B cell (primary cell): ENCODE measurements at regions not wholly inside any gene's neighbourhood (a gene's known extent, or its start where the extent isn't known, plus 50 kb on each side); places are given as distances from the start of the nearest gene placed in this dataset.

Source experiments
- ATAC-seq: fragments of 200-7000 bp; cut with Tn5 transposase; one replicate; pipeline ENCODE4 v1.10.0; 2021; ENCODE audit warnings: low read depth, mild to moderate bottlenecking, moderate number of reproducible peaks, moderate library complexity
- CTCF ChIA-PET: fragments of 350-600 bp; sonication (Branson Sonifier 250); formaldehyde crosslinking; loops from one replicate; lab custom pipeline; 2021; ENCODE audit warnings: antibody characterized with exemption, inconsistent platforms; lab: Charles Lee
- POLR2A ChIA-PET: fragments of 350-600 bp; sonication (Branson Sonifier 250); formaldehyde crosslinking; loops from one replicate; lab custom pipeline; 2021; ENCODE audit warnings: antibody characterized with exemption; lab: Charles Lee
- DNase-seq: peaks from one replicate; pipeline ENCODE4 v3.0.0; 2013
- H2AFZ ChIP-seq: 2 replicates; pipeline ENCODE4 v1.6.1; 2012; ENCODE audit warnings: mild to moderate bottlenecking, low read depth, low read length; ENCODE audit not compliant: insufficient read depth, poor library complexity, severe bottlenecking
- H3K27ac ChIP-seq, 2 donors: 1 replicate in 1 of 2; 2 replicates in 1 of 2; pipeline ENCODE4 v1.5.1; 2012 to 2013; ENCODE audit warnings: low read length in 2 of 2, mild to moderate bottlenecking in 2 of 2, moderate library complexity in 1 of 2
- H3K27me3 ChIP-seq, 4 experiments: fragments of 200-600 bp in 1 of 4; sonication (generic) in 1 of 4; replicated peaks in 1 of 4; 1 replicate in 2 of 4; 2 replicates in 2 of 4; pipeline versions ENCODE4 v1.6.1 to v1.7.0; 2013 to 2016; ENCODE audit warnings: low read length in 3 of 4, mild to moderate bottlenecking in 2 of 4, mixed read lengths in 1 of 4, moderate library complexity in 1 of 4; ENCODE audit not compliant: insufficient read depth in 4 of 4, control insufficient read depth in 3 of 4; ENCODE audit errors: control extremely low read depth in 1 of 4
- H3K36me3 ChIP-seq, 2 experiments: replicated peaks in 1 of 2; 1 replicate in 1 of 2; 2 replicates in 1 of 2; pipeline versions ENCODE4 v1.6.1 to v1.7.1; 2013; ENCODE audit warnings: low read length in 1 of 2; ENCODE audit not compliant: insufficient read depth in 2 of 2, control insufficient read depth in 1 of 2; ENCODE audit errors: control extremely low read depth in 1 of 2, extremely low read depth in 1 of 2
- H3K4me1 ChIP-seq, 2 donors: fragments of 200-600 bp in 1 of 2; sonication (generic) in 1 of 2; 1 replicate in 1 of 2; 2 replicates in 1 of 2; pipeline versions ENCODE4 v1.5.1 to v1.6.1; 2013 to 2017; ENCODE audit warnings: low read length in 2 of 2; ENCODE audit not compliant: control insufficient read depth in 2 of 2, insufficient read depth in 2 of 2
- H3K4me2 ChIP-seq: replicated peaks from 2 replicates; pipeline ENCODE3; 2012; ENCODE audit warnings: mild to moderate bottlenecking, low read depth, low read length; ENCODE audit not compliant: poor library complexity, severe bottlenecking
- H3K4me3 ChIP-seq, 5 experiments: fragments of 200-600 bp in 1 of 5; sonication (generic) in 1 of 5; 1 replicate in 3 of 5; 2 replicates in 2 of 5; pipeline versions ENCODE4 v1.5.1 to v1.7.0; 2011 to 2016; ENCODE audit warnings: low read length in 4 of 5, mild to moderate bottlenecking in 4 of 5, low read depth in 2 of 5, control low read depth in 1 of 5, moderate library complexity in 1 of 5; ENCODE audit not compliant: insufficient read depth in 1 of 5; ENCODE audit errors: control extremely low read depth in 1 of 5, extremely low read depth in 1 of 5
- H3K79me2 ChIP-seq: fragments of 200-600 bp; sonication (generic); one replicate; pipeline ENCODE4 v1.6.0; 2016; ENCODE audit warnings: low read length; ENCODE audit not compliant: control insufficient read depth, insufficient read depth
- H3K9ac ChIP-seq: fragments of 200-600 bp; sonication (generic); 2 replicates; pipeline ENCODE4 v1.6.1; 2017; ENCODE audit warnings: mild to moderate bottlenecking, low read length, moderate library complexity
- H3K9me3 ChIP-seq, 3 donors: one replicate each; pipeline versions ENCODE4 v1.6.1 to v1.7.1; 2013; ENCODE audit warnings: low read length in 2 of 3; ENCODE audit not compliant: control insufficient read depth in 2 of 3, insufficient read depth in 1 of 3; ENCODE audit errors: control extremely low read depth in 1 of 3
- H4K20me1 ChIP-seq: 2 replicates; pipeline ENCODE4 v1.6.0; 2012; ENCODE audit warnings: mild to moderate bottlenecking, low read length; ENCODE audit not compliant: insufficient read depth, control insufficient read depth, poor library complexity, severe bottlenecking
- H3K27ac Mint-ChIP-seq: one replicate; pipeline ENCODE4 v1.8.0; 2021; ENCODE audit warnings: mixed read lengths
- H3K27me3 Mint-ChIP-seq: one replicate; pipeline ENCODE4 v1.8.0; 2021; ENCODE audit warnings: mixed read lengths
- H3K4me1 Mint-ChIP-seq: one replicate; pipeline ENCODE4 v1.8.0; 2021; ENCODE audit warnings: mixed read lengths
- H3K4me3 Mint-ChIP-seq: one replicate; pipeline ENCODE4 v1.8.0; 2021; ENCODE audit warnings: mixed read lengths
- H3K9me3 Mint-ChIP-seq: one replicate; pipeline ENCODE4 v1.8.0; 2022; ENCODE audit warnings: mixed read lengths; ENCODE audit not compliant: insufficient read depth
- EZH2 ChIP-seq: IDR thresholded peaks from 2 replicates; pipeline ENCODE4 v1.6.1; 2012; ENCODE audit warnings: borderline replicate concordance, low read depth, mild to moderate bottlenecking, moderate library complexity, low read length; ENCODE audit not compliant: insufficient read depth, poor library complexity, severe bottlenecking
- whole genome bisulfite sequencing: methylation state at CpG from one replicate; pipeline ENCODE4 v1.1.5; 2013; ENCODE audit warnings: missing lambda C conversion rate; ENCODE audit not compliant: insufficient coverage; 5-methylcytosine and 5-hydroxymethylcytosine counted together
- intact Hi-C: fragments of 100-400 bp; cut with micrococcal nuclease; formaldehyde crosslinking; loops from one replicate; pipeline ENCODE4 v1.10.0; 2022
- TF ChIP-seq, protein P1 (sequence below): fragments of 200-600 bp; IDR thresholded peaks from one replicate; pipeline ENCODE4 v1.8.0; 2022; ENCODE audit warnings: antibody characterized with exemption, mild to moderate bottlenecking

DNA sequence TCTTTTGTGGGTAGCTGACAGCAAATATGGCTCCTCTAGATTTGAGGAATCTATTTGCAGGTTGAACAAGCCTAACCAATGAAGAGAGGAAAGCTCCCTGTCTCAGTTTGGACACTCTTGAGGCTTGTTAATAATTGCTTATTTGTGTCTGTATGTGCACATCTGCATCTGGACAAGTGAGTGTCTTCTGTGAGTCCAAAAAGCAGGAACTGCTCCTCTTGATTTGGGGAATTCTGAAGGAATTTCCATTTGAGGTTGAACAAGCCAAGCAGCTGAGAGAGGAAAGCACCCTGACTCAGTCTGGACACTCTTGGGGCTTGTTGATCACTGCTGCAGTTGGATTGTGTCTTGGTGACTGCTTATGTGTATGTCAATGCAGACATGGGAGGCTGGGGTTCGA lies 211.6 kb downstream of the DTWD2 start:
- ATAC-seq (no peak), DNase-seq (no peak)
- H3K79me2 ChIP-seq = no peaks in the 10 kb centered on the region
- peaks cover 0 to 3% (median 0%) of the 10 kb centered on the region in 4 experiments for H3K27me3 ChIP-seq
- POLR2A ChIA-PET = no interaction called here
- no peak overlapping the region for H3K4me3 ChIP-seq
- TF ChIP-seq, protein P1, sequence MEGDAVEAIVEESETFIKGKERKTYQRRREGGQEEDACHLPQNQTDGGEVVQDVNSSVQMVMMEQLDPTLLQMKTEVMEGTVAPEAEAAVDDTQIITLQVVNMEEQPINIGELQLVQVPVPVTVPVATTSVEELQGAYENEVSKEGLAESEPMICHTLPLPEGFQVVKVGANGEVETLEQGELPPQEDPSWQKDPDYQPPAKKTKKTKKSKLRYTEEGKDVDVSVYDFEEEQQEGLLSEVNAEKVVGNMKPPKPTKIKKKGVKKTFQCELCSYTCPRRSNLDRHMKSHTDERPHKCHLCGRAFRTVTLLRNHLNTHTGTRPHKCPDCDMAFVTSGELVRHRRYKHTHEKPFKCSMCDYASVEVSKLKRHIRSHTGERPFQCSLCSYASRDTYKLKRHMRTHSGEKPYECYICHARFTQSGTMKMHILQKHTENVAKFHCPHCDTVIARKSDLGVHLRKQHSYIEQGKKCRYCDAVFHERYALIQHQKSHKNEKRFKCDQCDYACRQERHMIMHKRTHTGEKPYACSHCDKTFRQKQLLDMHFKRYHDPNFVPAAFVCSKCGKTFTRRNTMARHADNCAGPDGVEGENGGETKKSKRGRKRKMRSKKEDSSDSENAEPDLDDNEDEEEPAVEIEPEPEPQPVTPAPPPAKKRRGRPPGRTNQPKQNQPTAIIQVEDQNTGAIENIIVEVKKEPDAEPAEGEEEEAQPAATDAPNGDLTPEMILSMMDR = no peak
- no peak for TF ChIP-seq EZH2
- no peaks in the 10 kb centered on the region for H3K9me3 ChIP-seq
- Mint-ChIP-seq H3K4me3 (no peak overlapping the region), H3K27ac (no peak overlapping the region), H3K27me3 (peaks cover 2% of the 10 kb centered on the region), H3K9me3 (no peaks in the 10 kb centered on the region), H3K4me1 (no peaks in the 10 kb centered on the region)
- H3K27ac ChIP-seq = no peak overlapping the region
- H3K4me1 ChIP-seq = no peaks in the 10 kb centered on the region
- no peak overlapping the region for H3K4me2 ChIP-seq
- H4K20me1 ChIP-seq = no peaks in the 10 kb centered on the region
- WGBS = 73% methylated on average over 1 of the region's 1 CpG
- no peaks in the 10 kb centered on the region for H3K36me3 ChIP-seq
- H3K9ac ChIP-seq = no peak overlapping the region
- H2AFZ ChIP-seq = no peak overlapping the region
- CTCF ChIA-PET = no interaction called here
- intact Hi-C loops = no loop called here

DNA sequence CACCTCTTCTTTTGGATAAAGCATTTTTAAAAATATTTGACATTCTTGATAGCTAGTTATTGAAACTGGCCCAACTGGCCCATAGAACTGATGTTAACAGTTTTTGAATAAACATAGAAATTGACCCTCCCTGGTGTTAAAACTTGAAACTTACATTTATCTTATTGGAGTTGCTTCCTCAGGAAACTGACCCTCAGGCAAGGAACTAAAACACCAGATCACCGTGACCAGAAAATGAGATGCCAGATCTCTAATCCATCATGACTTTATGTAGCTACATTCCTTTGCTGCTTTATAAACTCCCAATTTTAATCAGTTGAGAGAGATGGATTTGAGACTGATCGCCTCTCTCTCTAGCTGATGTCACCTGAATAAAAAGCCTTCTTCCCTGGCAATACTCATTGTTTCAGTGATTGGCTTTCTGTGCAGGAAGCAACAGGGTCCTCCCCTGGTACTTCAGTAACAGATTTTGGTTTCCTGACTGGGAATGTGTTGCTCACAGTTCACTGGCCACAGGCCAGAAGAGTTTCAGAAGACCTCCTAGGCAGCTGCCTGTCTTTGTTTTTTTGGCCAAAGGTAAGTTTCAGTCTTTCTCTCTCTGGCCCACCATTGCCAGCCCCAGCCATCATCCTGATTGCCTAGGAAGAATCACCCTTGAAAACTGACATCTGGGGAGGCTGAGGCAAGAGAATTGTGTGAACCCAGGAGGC lies 212.4 kb downstream of the DTWD2 start:
- Mint-ChIP-seq H3K9me3 (no peaks in the 10 kb centered on the region), H3K4me3 (no peak overlapping the region), H3K27me3 (peaks cover 7% of the 10 kb centered on the region), H3K4me1 (no peaks in the 10 kb centered on the region), H3K27ac (no peak overlapping the region)
- no peaks in the 10 kb centered on the region for H3K79me2 ChIP-seq
- no peaks in the 10 kb centered on the region for H3K36me3 ChIP-seq
- CTCF ChIA-PET = no interaction called here
- no peaks in the 10 kb centered on the region for H3K9me3 ChIP-seq
- no peak overlapping the region for H3K27ac ChIP-seq
- ATAC-seq (no peak), DNase-seq (no peak)
- POLR2A ChIA-PET = no interaction called here
- no peak overlapping the region for H3K9ac ChIP-seq
- H3K4me2 ChIP-seq = no peak overlapping the region
- WGBS = no CpG with 5 or more reads among the region's 2 CpGs
- no peaks in the 10 kb centered on the region for H4K20me1 ChIP-seq
- H3K4me3 ChIP-seq = no peak overlapping the region
- no peak overlapping the region for H2AFZ ChIP-seq
- no peak for TF ChIP-seq EZH2
- no peaks in the 10 kb centered on the region for H3K4me1 ChIP-seq
- intact Hi-C loops = no loop called here
- peaks cover 0 to 2% (median 0%) of the 10 kb centered on the region in 4 experiments for H3K27me3 ChIP-seq
